Ascending aorta (tissue), 2 donors: ENCODE measurements at regions not wholly inside any gene's neighbourhood (a gene's known extent, or its start where the extent isn't known, plus 50 kb on each side); places are given as distances from the start of the nearest gene placed in this dataset.

Experiments
- DNase-seq, 2 donors: peaks; one replicate each; pipeline ENCODE4 v3.0.0-alpha.2; 2019; ENCODE audit warnings: low spot score in 2 of 2
- H3K27ac ChIP-seq, 2 donors: fragments of 200-600 bp; sonication (generic); one replicate each; pipeline ENCODE4 v1.5.1; 2016 to 2017; ENCODE audit warnings: mild to moderate bottlenecking in 1 of 2
- H3K27me3 ChIP-seq: fragments of 200-600 bp; sonication (generic); one replicate; pipeline ENCODE4 v1.5.1; 2017
- H3K36me3 ChIP-seq, 2 donors: fragments of 200-600 bp; sonication (generic); one replicate each; pipeline ENCODE4 v1.5.1; 2016
- H3K4me1 ChIP-seq, 2 donors: fragments of 200-600 bp; sonication (generic); one replicate each; pipeline ENCODE4 v1.5.1; 2016 to 2017; ENCODE audit warnings: mild to moderate bottlenecking in 1 of 2
- H3K4me3 ChIP-seq, 2 donors: fragments of 200-600 bp; sonication (generic); one replicate each; pipeline ENCODE4 v1.5.1; 2016 to 2017; ENCODE audit warnings: mild to moderate bottlenecking in 1 of 2
- H3K9me3 ChIP-seq, 2 donors: fragments of 200-600 bp; sonication (generic); one replicate each; pipeline ENCODE4 v1.5.1; 2016
- intact Hi-C: fragments of 100-400 bp; cut with DNase I; formaldehyde crosslinking; loops from one replicate; pipeline ENCODE4 v1.15.1; 2023
- TF ChIP-seq, protein P1 (sequence below), 3 experiments: fragments of 200-600 bp in 2 of 3; fragments of 450-650 bp in 1 of 3; sonication (generic) in 2 of 3; IDR thresholded peaks; one replicate each; pipeline ENCODE4 v1.5.1; 2016 to 2019; ENCODE audit warnings: antibody characterized with exemption in 3 of 3, mild to moderate bottlenecking in 1 of 3, moderate library complexity in 1 of 3

DNA sequence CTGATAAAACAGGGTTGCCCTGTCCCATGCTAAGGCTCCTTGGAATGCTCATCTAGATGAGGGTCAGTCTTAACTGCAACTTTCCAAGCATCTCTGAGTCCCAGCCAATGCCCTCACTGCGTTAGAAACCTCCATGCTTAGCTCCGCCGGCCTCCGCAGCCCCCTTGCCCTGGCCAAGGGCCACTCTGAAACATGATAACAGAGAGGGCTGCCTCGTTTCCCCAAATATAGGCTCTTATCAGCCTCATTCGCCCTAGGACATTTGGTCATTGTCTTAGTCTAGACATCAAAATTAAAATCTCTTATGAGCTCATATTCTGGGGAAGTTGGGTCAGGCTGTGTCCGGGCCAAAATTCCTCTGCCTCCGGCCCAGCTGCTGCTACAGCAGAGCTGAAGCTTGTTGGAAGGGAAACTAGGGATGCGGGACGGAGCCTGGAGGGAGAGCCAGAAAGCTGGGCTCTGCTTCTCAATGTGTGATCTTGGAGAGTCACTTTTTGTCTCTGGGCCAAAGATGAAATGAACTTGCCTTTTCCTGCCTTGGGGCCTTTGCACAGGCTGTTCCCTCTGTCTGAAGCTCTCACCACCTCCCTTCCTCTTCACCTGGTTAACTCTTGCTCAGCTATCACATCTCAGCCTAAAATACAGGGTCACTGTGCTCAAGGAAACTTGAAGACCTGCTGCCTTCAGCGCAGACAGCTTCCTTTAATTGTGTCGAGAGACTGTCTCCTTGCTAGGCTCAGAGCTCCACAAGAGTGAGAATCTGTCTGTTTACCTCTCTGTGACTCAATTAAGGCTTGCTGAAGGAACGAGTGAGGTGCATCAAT lies 191.3 kb downstream of the RGS3 start:
- intact Hi-C loops: loop anchor here (1.0 to 2.0 kb wide), 3 partner anchors 30 to 208 kb away; no protein-coding TSS in a partner anchor
- no peaks in the 10 kb centered on the region for H3K36me3 ChIP-seq
- TF ChIP-seq, protein P1, sequence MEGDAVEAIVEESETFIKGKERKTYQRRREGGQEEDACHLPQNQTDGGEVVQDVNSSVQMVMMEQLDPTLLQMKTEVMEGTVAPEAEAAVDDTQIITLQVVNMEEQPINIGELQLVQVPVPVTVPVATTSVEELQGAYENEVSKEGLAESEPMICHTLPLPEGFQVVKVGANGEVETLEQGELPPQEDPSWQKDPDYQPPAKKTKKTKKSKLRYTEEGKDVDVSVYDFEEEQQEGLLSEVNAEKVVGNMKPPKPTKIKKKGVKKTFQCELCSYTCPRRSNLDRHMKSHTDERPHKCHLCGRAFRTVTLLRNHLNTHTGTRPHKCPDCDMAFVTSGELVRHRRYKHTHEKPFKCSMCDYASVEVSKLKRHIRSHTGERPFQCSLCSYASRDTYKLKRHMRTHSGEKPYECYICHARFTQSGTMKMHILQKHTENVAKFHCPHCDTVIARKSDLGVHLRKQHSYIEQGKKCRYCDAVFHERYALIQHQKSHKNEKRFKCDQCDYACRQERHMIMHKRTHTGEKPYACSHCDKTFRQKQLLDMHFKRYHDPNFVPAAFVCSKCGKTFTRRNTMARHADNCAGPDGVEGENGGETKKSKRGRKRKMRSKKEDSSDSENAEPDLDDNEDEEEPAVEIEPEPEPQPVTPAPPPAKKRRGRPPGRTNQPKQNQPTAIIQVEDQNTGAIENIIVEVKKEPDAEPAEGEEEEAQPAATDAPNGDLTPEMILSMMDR (IDR thresholded peaks at IDR 0.05): no peak
- no peak overlapping the region for H3K4me3 ChIP-seq
- H3K4me1 ChIP-seq: peaks cover 5 to 13% of the 10 kb centered on the region in 2 donors
- DNase-seq: peak; percentile 18 to 86
- H3K27me3 ChIP-seq: no peaks in the 10 kb centered on the region
- H3K27ac ChIP-seq: peak overlapping the region; percentile 78 to 85
- H3K9me3 ChIP-seq: no peaks in the 10 kb centered on the region

- no peaks in the 10 kb centered on the region for H3K27me3 ChIP-seq
- H3K36me3 ChIP-seq: no peaks in the 10 kb centered on the region
- H3K27ac ChIP-seq: no peak overlapping the region
- TF ChIP-seq, protein P1 (IDR thresholded peaks at IDR 0.05): no peak
- peaks cover 5 to 13% of the 10 kb centered on the region in 2 donors for H3K4me1 ChIP-seq
- no peak overlapping the region for H3K4me3 ChIP-seq
- peak in 1 of 2 donors; percentile 60 for DNase-seq
- no peaks in the 10 kb centered on the region for H3K9me3 ChIP-seq
- intact Hi-C loops: no loop called here
Measured at GRCh38 chr9:113656771-113657670, 193.5 kb downstream of the RGS3 start.

GRCh38 chr9:113657765-113658544 lies 194.4 kb downstream of the RGS3 start:
- intact Hi-C loops: loop anchor here (1.0 to 2.0 kb wide), 2 partner anchors 257 to 383 kb away; partner anchors contain the start of genes ALAD, CDC26 and PRPF4
- no peak overlapping the region for H3K4me3 ChIP-seq
- H3K27ac ChIP-seq: no peak overlapping the region
- no peaks in the 10 kb centered on the region for H3K9me3 ChIP-seq
- no peaks in the 10 kb centered on the region for H3K27me3 ChIP-seq
- DNase-seq: peak; percentile 24 to 91
- TF ChIP-seq, protein P1 (IDR thresholded peaks at IDR 0.05): peak; percentile 94 to 97 (median 95)
- peaks cover 5 to 13% of the 10 kb centered on the region in 2 donors for H3K4me1 ChIP-seq
- H3K36me3 ChIP-seq: no peaks in the 10 kb centered on the region

GRCh38 chr9:113658545-113658895 lies 195.0 kb downstream of the RGS3 start:
- intact Hi-C loops: loop anchor here (1.0 to 2.0 kb wide), 2 partner anchors 257 to 384 kb away; partner anchors contain the start of genes ALAD, CDC26 and PRPF4
- Histone ChIP-seq H3K27me3 (no peaks in the 10 kb centered on the region), H3K4me3 (no peak overlapping the region), H3K9me3 (no peaks in the 10 kb centered on the region), H3K4me1 (peaks cover 5 to 13% of the 10 kb centered on the region in 2 donors), H3K36me3 (no peaks in the 10 kb centered on the region), H3K27ac (no peak overlapping the region)
- peak in 1 of 2 donors; percentile 55 for DNase-seq
- TF ChIP-seq, protein P1 (IDR thresholded peaks at IDR 0.05): no peak

GRCh38 chr9:113659039-113659438 lies 195.5 kb downstream of the RGS3 start:
- Histone ChIP-seq H3K9me3 (no peaks in the 10 kb centered on the region), H3K27ac (no peak overlapping the region), H3K27me3 (no peaks in the 10 kb centered on the region), H3K4me3 (no peak overlapping the region), H3K4me1 (peaks cover 5 to 13% of the 10 kb centered on the region in 2 donors), H3K36me3 (no peaks in the 10 kb centered on the region)
- no peak for DNase-seq
- TF ChIP-seq, protein P1 (IDR thresholded peaks at IDR 0.05): no peak
- intact Hi-C loops: loop anchor here (2.0 kb wide), 1 partner anchor 384 kb away; the partner anchor contains the start of genes CDC26 and PRPF4
